ENCODE measurements at regions not wholly inside any gene's neighbourhood (a gene's known extent, or its start where the extent isn't known, plus 50 kb on each side); places are given as distances from the start of the nearest gene placed in this dataset.

DNA sequence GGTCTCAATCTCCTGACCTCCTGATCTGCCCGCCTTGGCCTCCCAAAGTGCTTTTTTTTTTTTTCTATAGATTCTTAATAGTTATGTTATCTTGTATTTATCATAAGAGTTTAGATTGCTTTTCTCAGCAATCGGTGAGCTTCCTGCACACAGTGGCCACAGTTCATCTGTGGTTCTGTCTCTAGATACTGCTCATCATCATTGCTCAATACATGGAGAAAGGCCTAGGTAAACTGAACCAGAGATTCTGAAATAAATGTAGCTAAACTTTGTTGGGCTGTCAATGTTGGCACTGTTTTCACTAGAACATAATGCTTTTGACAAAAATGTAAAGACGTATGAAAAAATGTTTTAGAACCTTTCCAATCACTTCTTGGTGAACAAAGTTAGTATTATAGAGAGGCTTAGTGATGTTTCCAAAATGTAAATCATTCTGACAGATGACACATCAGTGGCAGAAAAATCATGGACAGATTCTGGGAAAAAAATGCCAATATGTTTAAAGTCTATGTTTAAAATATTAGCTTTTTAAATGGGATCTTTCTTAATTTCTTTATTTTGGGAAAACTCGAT is 50.0 kb upstream of the LIMCH1 start:
- DNase-seq (ENCODE audit: low read depth in 3 of 3, low spot score in 2 of 3): no peak

Data from right renal cortex interstitium (tissue), 3 donors.